ENCODE measurements at regions not wholly inside any gene's neighbourhood (a gene's known extent, or its start where the extent isn't known, plus 50 kb on each side); places are given as distances from the start of the nearest gene placed in this dataset.

GRCh38 chr6:44039191-44039719 lies 88.0 kb downstream of the MRPL14 start (continued):
- TF ChIP-seq SKIL (IDR thresholded peaks at IDR 0.05; ENCODE audit: low read depth, poor library complexity, severe bottlenecking) (no peak), ATF2 (IDR thresholded peaks at IDR 0.05; ENCODE audit: low read length) (no peak), ZBTB11 (CRISPR knock-in tag; IDR thresholded peaks at IDR 0.05) (no peak), SMAD5 (IDR thresholded peaks at IDR 0.05; ENCODE audit: low read depth) (no peak), IKZF1 (conservative IDR thresholded peaks at IDR 0.05) (no peak)
